ENCODE measurements at regions not wholly inside any gene's neighbourhood (a gene's known extent, or its start where the extent isn't known, plus 50 kb on each side); places are given as distances from the start of the nearest gene placed in this dataset.

GRCh38 chr15:52856286-52856685 lies 66.2 kb upstream of the ONECUT1 start:
- Mint-ChIP-seq H3K4me1 (peaks cover 21 to 22% of the 10 kb centered on the region in 2 experiments), H3K4me3 (no peak overlapping the region), H3K27ac (no peak overlapping the region), H3K36me3 (ENCODE audit: insufficient read depth in 1 of 3, low read depth in 3 of 3) (no peaks in the 10 kb centered on the region; a peak in 1 of 7 replicates), H3K9me3 (no peaks in the 10 kb centered on the region), H3K27me3 (ENCODE audit: low read depth) (no peaks in the 10 kb centered on the region; the same call in none of the 2 replicates)
- no peaks in the 10 kb centered on the region for H3K79me2 ChIP-seq (ENCODE audit: insufficient read depth, low read length)
- H3K27ac ChIP-seq (ENCODE audit: insufficient read length, low read depth, low read length): no peak overlapping the region
- TF ChIP-seq CTCF (conservative IDR thresholded peaks at IDR 0.05): no peak
- H4K20me1 ChIP-seq (ENCODE audit: control insufficient read depth, insufficient read depth, insufficient read length): no peaks in the 10 kb centered on the region
- no peaks in the 10 kb centered on the region for H3K27me3 ChIP-seq (ENCODE audit: insufficient read depth, low read length)
- H4K5ac ChIP-seq (ENCODE audit: insufficient read length, low read depth, low read length): no peak overlapping the region
- WGBS (ENCODE audit: extremely low coverage, insufficient read length, low lambda C conversion rate): no CpG with 5 or more reads among the region's 1 CpG
- no peak overlapping the region for H3K4ac ChIP-seq (ENCODE audit: low read depth, low read length)
- no peak overlapping the region for H2BK15ac ChIP-seq (ENCODE audit: low read depth, low read length)
- H3K18ac ChIP-seq (ENCODE audit: insufficient read length, low read depth, low read length): no peak overlapping the region
- H4K8ac ChIP-seq (replicated peaks; ENCODE audit: insufficient read length, low read depth, low read length): no peak overlapping the region
- H2AK5ac ChIP-seq (ENCODE audit: insufficient read length, low read length): no peak overlapping the region
- peaks cover 11% of the 10 kb centered on the region; the same call in 1 of the 2 replicates for H3K4me1 ChIP-seq (ENCODE audit: insufficient read depth, low read length)
- no peak overlapping the region for H2BK12ac ChIP-seq (ENCODE audit: insufficient read length, low read depth, low read length)
- H3T11ph ChIP-seq (ENCODE audit: low read length): no peak overlapping the region
- no peak overlapping the region for H3K23ac ChIP-seq (ENCODE audit: insufficient read length, low read depth, low read length)
- H2BK120ac ChIP-seq (ENCODE audit: low read depth, low read length, poor library complexity, severe bottlenecking): no peak overlapping the region
- H2BK20ac ChIP-seq (ENCODE audit: low read depth, low read length, poor library complexity, severe bottlenecking): no peak overlapping the region
- no peaks in the 10 kb centered on the region for H3K9me3 ChIP-seq (ENCODE audit: control insufficient read depth, low read depth, low read length)
- H3K4me2 ChIP-seq (ENCODE audit: insufficient read depth, insufficient read length, low read length): no peak overlapping the region
- no peak overlapping the region for H2BK5ac ChIP-seq (ENCODE audit: insufficient read length, low read length)
- H3K9ac ChIP-seq (ENCODE audit: extremely low read depth, insufficient read length, low read length): no peak overlapping the region
- no peak for DNase-seq
- H4K91ac ChIP-seq (ENCODE audit: insufficient read length, low read depth, low read length): no peak overlapping the region
- no peaks in the 10 kb centered on the region for H3K79me1 ChIP-seq (ENCODE audit: insufficient read depth, low read depth, low read length, poor library complexity, severe bottlenecking)
- no peaks in the 10 kb centered on the region for H3K23me2 ChIP-seq (ENCODE audit: insufficient read length, low read depth, low read length, poor library complexity, severe bottlenecking)
- no peak overlapping the region for H2AFZ ChIP-seq (ENCODE audit: low read length)
- H3K14ac ChIP-seq (ENCODE audit: insufficient read depth, low read length): no peak overlapping the region
- no peak overlapping the region for H3K56ac ChIP-seq (ENCODE audit: insufficient read length, low read depth, low read length)
